ENCODE measurements at regions not wholly inside any gene's neighbourhood (a gene's known extent, or its start where the extent isn't known, plus 50 kb on each side); places are given as distances from the start of the nearest gene placed in this dataset.

GRCh38 chr3:66692766-66693150 is 191.9 kb upstream of the LRIG1 start:
- TF ChIP-seq EP300 (IDR thresholded peaks at IDR 0.05; ENCODE audit: borderline replicate concordance) (no peak), USF1 (IDR thresholded peaks at IDR 0.05) (no peak), RAD21 (IDR thresholded peaks at IDR 0.05; ENCODE audit: low read depth) (no peak), CREB1 (IDR thresholded peaks at IDR 0.05; ENCODE audit: low read depth) (no peak), ZBTB7A (IDR thresholded peaks at IDR 0.05; ENCODE audit: low read depth) (no peak), YY1 (IDR thresholded peaks at IDR 0.05; ENCODE audit: low read depth) (no peak), CEBPB (IDR thresholded peaks at IDR 0.05) (no peak)

Data from Ishikawa (cell line).